Breast epithelium (tissue), 4 donors: ENCODE measurements at regions not wholly inside any gene's neighbourhood (a gene's known extent, or its start where the extent isn't known, plus 50 kb on each side); places are given as distances from the start of the nearest gene placed in this dataset.

Experiments used
- DNase-seq, 2 donors: peaks; one replicate each; pipeline ENCODE4 v3.0.0-alpha.2; 2019; ENCODE audit warnings: low spot score in 2 of 2
- H3K27ac ChIP-seq, 2 donors: fragments of 200-600 bp; sonication (generic) in 1 of 2; one replicate each; pipeline ENCODE4 v1.5.1; 2016 to 2019; ENCODE audit warnings: mild to moderate bottlenecking in 1 of 2
- H3K27me3 ChIP-seq, 2 donors: fragments of 200-600 bp; sonication (generic) in 1 of 2; one replicate each; pipeline versions ENCODE4 v1.5.1 to v1.6.0; 2017 to 2019; ENCODE audit warnings: control low read depth in 1 of 2, mild to moderate bottlenecking in 1 of 2
- H3K36me3 ChIP-seq: fragments of 200-600 bp; one replicate; pipeline ENCODE4 v1.5.1; 2019
- H3K4me1 ChIP-seq, 2 donors: fragments of 200-600 bp; sonication (generic); one replicate each; pipeline ENCODE4 v1.5.1; 2016 to 2019; ENCODE audit warnings: control low read depth in 1 of 2
- H3K4me3 ChIP-seq, 3 donors: fragments of 200-600 bp; sonication (generic); 1 replicate in 2 of 3; 2 replicates in 1 of 3; pipeline ENCODE4 v1.5.1; 2016 to 2019; ENCODE audit warnings: mild to moderate bottlenecking in 3 of 3, moderate library complexity in 2 of 3
- H3K9me3 ChIP-seq, 2 donors: fragments of 200-600 bp; sonication (generic) in 1 of 2; one replicate each; pipeline ENCODE4 v1.5.1; 2016 to 2019; ENCODE audit warnings: control low read depth in 1 of 2
- POLR2A ChIP-seq: fragments of 450-650 bp; IDR thresholded peaks from one replicate; pipeline ENCODE4 v1.6.1; 2016; ENCODE audit warnings: antibody characterized with exemption, mild to moderate bottlenecking, moderate library complexity
- POLR2AphosphoS5 ChIP-seq, 3 donors: sonication (generic); formaldehyde crosslinking; IDR thresholded peaks; one replicate each; pipeline ENCODE4 v1.6.1; 2017; ENCODE audit warnings: antibody characterized with exemption in 3 of 3
- intact Hi-C: fragments of 100-400 bp; cut with DNase I; formaldehyde crosslinking; loops from one replicate; pipeline ENCODE4 v1.15.1; 2023; ENCODE audit warnings: low total_unique reads
- TF ChIP-seq, protein P1 (sequence below), 3 donors: fragments of 450-650 bp; IDR thresholded peaks; one replicate each; pipeline ENCODE4 v1.5.1; 2016 to 2017; ENCODE audit warnings: antibody characterized with exemption in 3 of 3, mild to moderate bottlenecking in 3 of 3, moderate library complexity in 3 of 3

DNA sequence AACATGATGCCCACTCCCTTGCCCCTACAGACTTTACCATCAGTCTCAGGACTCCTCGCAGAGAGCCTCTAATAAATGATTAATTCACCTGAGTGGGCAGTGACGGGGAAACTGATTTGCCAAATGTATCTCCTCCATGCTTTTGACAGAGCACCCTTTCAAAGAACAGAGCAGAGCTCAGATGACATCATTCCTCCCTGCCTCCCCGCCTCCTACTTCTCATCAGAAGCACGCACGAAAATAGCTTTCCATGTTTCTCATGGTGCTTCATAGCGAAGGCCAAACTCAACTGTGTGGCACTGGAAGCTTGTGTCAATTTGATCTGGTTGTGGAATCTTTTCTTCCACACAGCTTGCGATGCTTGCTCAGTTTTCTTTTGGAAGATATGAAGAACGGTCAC, 442.5 kb downstream of the RPS24 start:
- DNase-seq: no peak
- no peaks in the 10 kb centered on the region for H3K36me3 ChIP-seq
- intact Hi-C loops: no loop called here

DNA sequence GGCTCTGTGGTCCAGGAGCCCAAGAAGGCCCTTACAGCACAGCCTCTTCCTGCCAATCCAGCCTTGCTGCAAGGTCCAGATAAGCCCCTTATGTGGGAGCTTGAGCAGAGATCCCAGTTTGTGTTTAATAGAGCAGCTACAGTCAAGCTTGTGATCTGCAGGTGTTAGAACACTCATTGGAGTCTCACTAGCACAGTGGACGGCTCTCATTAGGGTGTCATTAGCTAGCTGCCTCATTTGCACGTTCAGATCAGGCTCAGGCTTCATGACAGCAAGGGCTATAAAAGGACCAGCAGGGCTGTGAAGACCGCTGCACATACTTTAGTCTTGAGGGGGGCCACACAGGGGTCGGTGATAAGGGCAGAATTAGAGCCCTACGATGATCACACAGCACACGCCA, 443.2 kb downstream of the RPS24 start:
- intact Hi-C loops: no loop called here
- no peaks in the 10 kb centered on the region for H3K9me3 ChIP-seq
- H3K27ac ChIP-seq: no peak overlapping the region
- H3K4me1 ChIP-seq: no peaks in the 10 kb centered on the region
- TF ChIP-seq POLR2A (no peak), POLR2AphosphoS5 (IDR thresholded peaks at IDR 0.05) (no peak)
- TF ChIP-seq, protein P1, sequence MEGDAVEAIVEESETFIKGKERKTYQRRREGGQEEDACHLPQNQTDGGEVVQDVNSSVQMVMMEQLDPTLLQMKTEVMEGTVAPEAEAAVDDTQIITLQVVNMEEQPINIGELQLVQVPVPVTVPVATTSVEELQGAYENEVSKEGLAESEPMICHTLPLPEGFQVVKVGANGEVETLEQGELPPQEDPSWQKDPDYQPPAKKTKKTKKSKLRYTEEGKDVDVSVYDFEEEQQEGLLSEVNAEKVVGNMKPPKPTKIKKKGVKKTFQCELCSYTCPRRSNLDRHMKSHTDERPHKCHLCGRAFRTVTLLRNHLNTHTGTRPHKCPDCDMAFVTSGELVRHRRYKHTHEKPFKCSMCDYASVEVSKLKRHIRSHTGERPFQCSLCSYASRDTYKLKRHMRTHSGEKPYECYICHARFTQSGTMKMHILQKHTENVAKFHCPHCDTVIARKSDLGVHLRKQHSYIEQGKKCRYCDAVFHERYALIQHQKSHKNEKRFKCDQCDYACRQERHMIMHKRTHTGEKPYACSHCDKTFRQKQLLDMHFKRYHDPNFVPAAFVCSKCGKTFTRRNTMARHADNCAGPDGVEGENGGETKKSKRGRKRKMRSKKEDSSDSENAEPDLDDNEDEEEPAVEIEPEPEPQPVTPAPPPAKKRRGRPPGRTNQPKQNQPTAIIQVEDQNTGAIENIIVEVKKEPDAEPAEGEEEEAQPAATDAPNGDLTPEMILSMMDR (IDR thresholded peaks at IDR 0.05): no peak
- no peak for DNase-seq
- H3K36me3 ChIP-seq: no peaks in the 10 kb centered on the region
- no peak overlapping the region for H3K4me3 ChIP-seq
- H3K27me3 ChIP-seq: no peaks in the 10 kb centered on the region

More for the DNA sequence above, 442.5 kb downstream of the RPS24 start:
- H3K4me3 ChIP-seq: no peak overlapping the region
- H3K27ac ChIP-seq: no peak overlapping the region
- H3K27me3 ChIP-seq: no peaks in the 10 kb centered on the region
- no peaks in the 10 kb centered on the region for H3K9me3 ChIP-seq
- TF ChIP-seq POLR2AphosphoS5 (IDR thresholded peaks at IDR 0.05) (no peak), POLR2A (no peak)
- TF ChIP-seq, protein P1 (IDR thresholded peaks at IDR 0.05): no peak
- no peaks in the 10 kb centered on the region for H3K4me1 ChIP-seq

DNA sequence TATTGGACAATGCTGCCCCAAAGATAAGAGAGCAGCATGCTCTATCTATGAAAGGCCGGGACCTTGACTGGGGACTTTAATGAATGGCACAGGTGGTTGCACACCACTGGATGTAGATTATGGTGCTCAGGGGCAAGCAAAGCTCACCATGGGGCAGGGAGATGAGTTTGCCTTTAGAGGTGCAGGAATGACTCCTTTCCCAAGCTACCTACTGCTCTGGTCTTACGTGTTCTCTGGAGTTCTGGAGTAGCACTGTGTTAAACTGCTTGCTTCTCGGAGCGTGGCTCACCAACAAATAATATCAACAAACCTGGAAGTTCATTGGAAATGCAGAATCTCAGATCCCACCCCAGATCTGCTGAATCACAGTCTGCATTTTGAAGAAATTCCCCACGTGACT, 445.3 kb downstream of the RPS24 start:
- intact Hi-C loops: no loop called here
- H3K4me1 ChIP-seq: no peaks in the 10 kb centered on the region
- no peak for DNase-seq
- no peak overlapping the region for H3K27ac ChIP-seq
- H3K4me3 ChIP-seq: no peak overlapping the region
- H3K27me3 ChIP-seq: no peaks in the 10 kb centered on the region
- no peaks in the 10 kb centered on the region for H3K36me3 ChIP-seq
- TF ChIP-seq, protein P1 (IDR thresholded peaks at IDR 0.05): no peak
- TF ChIP-seq POLR2AphosphoS5 (IDR thresholded peaks at IDR 0.05) (no peak), POLR2A (no peak)
- no peaks in the 10 kb centered on the region for H3K9me3 ChIP-seq

DNA sequence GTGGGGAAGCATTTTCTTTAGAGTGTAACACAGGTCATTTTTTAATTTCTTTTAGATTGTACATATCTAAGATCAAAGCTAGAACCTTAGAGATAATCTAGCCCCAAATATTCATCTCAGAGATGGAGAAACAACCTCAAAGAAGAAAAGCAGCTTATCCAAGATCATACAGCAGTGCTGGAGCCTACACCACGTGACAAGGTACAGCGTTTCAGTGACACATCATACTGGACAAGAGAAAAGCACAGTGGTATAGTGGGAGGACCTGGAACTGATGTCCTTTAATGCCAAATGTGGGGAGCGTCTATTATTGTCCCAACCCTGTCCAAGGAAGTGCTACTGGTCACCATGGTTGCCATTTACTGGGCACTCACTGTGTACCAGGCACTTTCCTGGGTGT, 445.8 kb downstream of the RPS24 start:
- DNase-seq: no peak
- H3K27ac ChIP-seq: no peak overlapping the region
- H3K27me3 ChIP-seq: no peaks in the 10 kb centered on the region
- H3K4me1 ChIP-seq: no peaks in the 10 kb centered on the region
- no peaks in the 10 kb centered on the region for H3K9me3 ChIP-seq
- intact Hi-C loops: no loop called here
- no peak overlapping the region for H3K4me3 ChIP-seq
- TF ChIP-seq POLR2AphosphoS5 (IDR thresholded peaks at IDR 0.05) (no peak), POLR2A (no peak)
- TF ChIP-seq, protein P1 (IDR thresholded peaks at IDR 0.05): no peak
- no peaks in the 10 kb centered on the region for H3K36me3 ChIP-seq

DNA sequence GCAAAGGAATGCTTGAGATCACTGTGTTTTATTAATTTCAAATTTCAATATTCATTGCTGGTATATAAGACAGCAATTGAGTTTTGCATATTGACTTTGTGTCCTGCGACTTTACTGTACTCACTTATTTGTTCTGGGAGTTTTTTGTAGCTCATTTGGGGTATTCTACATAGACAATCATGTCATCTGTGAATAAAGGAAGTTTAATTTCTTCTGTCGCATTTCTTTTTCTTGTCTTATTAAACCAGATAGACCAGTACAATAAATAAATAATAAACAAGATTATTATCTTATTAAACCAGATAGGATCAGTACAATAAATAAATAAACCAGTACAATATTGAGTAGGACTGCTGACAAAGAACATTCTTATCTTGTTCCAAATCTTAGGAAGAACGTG, 448.2 kb downstream of the RPS24 start:
- TF ChIP-seq POLR2A (no peak), POLR2AphosphoS5 (IDR thresholded peaks at IDR 0.05) (no peak)
- TF ChIP-seq, protein P1 (IDR thresholded peaks at IDR 0.05): no peak
- Histone ChIP-seq H3K9me3 (no peaks in the 10 kb centered on the region), H3K27ac (no peak overlapping the region), H3K27me3 (no peaks in the 10 kb centered on the region), H3K4me3 (no peak overlapping the region), H3K36me3 (no peaks in the 10 kb centered on the region), H3K4me1 (no peaks in the 10 kb centered on the region)
- intact Hi-C loops: no loop called here
- DNase-seq: no peak
